ENCODE measurements at regions not wholly inside any gene's neighbourhood (a gene's known extent, or its start where the extent isn't known, plus 50 kb on each side); places are given as distances from the start of the nearest gene placed in this dataset.

DNA sequence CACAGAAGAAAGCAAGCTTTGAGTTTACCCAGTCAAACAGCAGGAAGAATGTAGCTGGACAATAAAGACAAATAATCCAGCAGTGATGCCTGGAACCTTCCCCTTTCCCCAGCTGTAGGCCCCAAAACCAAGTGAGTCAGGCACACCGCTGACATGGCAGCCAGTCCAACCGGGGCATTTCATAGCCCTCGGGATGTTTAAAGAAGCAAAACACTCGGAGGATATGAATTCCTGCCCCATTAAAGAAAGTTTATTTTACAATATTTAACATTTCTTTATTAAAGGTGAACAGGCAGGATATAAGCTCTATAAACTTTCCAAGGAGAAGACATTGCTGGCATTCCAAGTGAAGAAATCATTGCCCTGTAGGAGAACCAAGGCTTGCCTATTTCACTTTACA lies 507.6 kb upstream of the TNP1 start:
- H3K4me3 ChIP-seq (ENCODE audit: low read depth, low read length): no peak overlapping the region
- TF ChIP-seq, protein P1, sequence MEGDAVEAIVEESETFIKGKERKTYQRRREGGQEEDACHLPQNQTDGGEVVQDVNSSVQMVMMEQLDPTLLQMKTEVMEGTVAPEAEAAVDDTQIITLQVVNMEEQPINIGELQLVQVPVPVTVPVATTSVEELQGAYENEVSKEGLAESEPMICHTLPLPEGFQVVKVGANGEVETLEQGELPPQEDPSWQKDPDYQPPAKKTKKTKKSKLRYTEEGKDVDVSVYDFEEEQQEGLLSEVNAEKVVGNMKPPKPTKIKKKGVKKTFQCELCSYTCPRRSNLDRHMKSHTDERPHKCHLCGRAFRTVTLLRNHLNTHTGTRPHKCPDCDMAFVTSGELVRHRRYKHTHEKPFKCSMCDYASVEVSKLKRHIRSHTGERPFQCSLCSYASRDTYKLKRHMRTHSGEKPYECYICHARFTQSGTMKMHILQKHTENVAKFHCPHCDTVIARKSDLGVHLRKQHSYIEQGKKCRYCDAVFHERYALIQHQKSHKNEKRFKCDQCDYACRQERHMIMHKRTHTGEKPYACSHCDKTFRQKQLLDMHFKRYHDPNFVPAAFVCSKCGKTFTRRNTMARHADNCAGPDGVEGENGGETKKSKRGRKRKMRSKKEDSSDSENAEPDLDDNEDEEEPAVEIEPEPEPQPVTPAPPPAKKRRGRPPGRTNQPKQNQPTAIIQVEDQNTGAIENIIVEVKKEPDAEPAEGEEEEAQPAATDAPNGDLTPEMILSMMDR (IDR thresholded peaks at IDR 0.05; ENCODE audit: insufficient read depth, low read depth, low read length): no peak
- POLR2A ChIA-PET: interaction anchor here (1.3 kb wide), 1 partner anchor 672 kb away, joined by 6 read pairs; the partner anchor contains the start of gene IGFBP5
- H3K27me3 ChIP-seq (ENCODE audit: control insufficient read depth, insufficient read depth, low read length): no peaks in the 10 kb centered on the region
- no peaks in the 10 kb centered on the region for H3K36me3 ChIP-seq (ENCODE audit: control insufficient read depth, insufficient read depth, low read length)
- CTCF ChIA-PET: interaction anchor here (0.8 to 1.6 kb wide), 5 partner anchors 10 to 685 kb away, joined by 3 to 4 read pairs (median 4); no protein-coding TSS in a partner anchor
- peak; percentile 51 for DNase-seq (ENCODE audit: low read depth)

GRCh38 chr2:217366966-217367365 lies 507.1 kb upstream of the TNP1 start:
- POLR2A ChIA-PET: interaction anchor here (1.3 kb wide), 1 partner anchor 672 kb away, joined by 6 read pairs; the partner anchor contains the start of gene IGFBP5
- DNase-seq (ENCODE audit: low read depth): no peak
- CTCF ChIA-PET: interaction anchor here (0.8 to 1.6 kb wide), 4 partner anchors 144 to 685 kb away, joined by 3 to 4 read pairs (median 4); no protein-coding TSS in a partner anchor
- Histone ChIP-seq H3K4me3 (ENCODE audit: low read depth, low read length) (no peak overlapping the region), H3K36me3 (ENCODE audit: control insufficient read depth, insufficient read depth, low read length) (no peaks in the 10 kb centered on the region), H3K27me3 (ENCODE audit: control insufficient read depth, insufficient read depth, low read length) (no peaks in the 10 kb centered on the region)
- TF ChIP-seq, protein P1 (IDR thresholded peaks at IDR 0.05; ENCODE audit: insufficient read depth, low read depth, low read length): no peak

GRCh38 chr2:217366266-217366895 lies 506.5 kb upstream of the TNP1 start:
- TF ChIP-seq, protein P1 (IDR thresholded peaks at IDR 0.05; ENCODE audit: insufficient read depth, low read depth, low read length): no peak
- POLR2A ChIA-PET: no interaction called here
- no peaks in the 10 kb centered on the region for H3K36me3 ChIP-seq (ENCODE audit: control insufficient read depth, insufficient read depth, low read length)

GRCh38 chr2:217365656-217366055 lies 505.8 kb upstream of the TNP1 start:
- Histone ChIP-seq H3K36me3 (ENCODE audit: control insufficient read depth, insufficient read depth, low read length) (no peaks in the 10 kb centered on the region), H3K4me3 (ENCODE audit: low read depth, low read length) (no peak overlapping the region), H3K27me3 (ENCODE audit: control insufficient read depth, insufficient read depth, low read length) (no peaks in the 10 kb centered on the region)
- TF ChIP-seq, protein P1 (IDR thresholded peaks at IDR 0.05; ENCODE audit: insufficient read depth, low read depth, low read length): no peak
- ChIA-PET POLR2A (no interaction called here), CTCF (interaction anchor here (0.6 to 1.0 kb wide), 3 partner anchors 67 to 670 kb away, joined by 3 to 5 read pairs (median 5); partner anchors contain the start of gene IGFBP5)
- DNase-seq (ENCODE audit: low read depth): no peak

More at GRCh38 chr2:217366266-217366895, 506.5 kb upstream of the TNP1 start:
- DNase-seq (ENCODE audit: low read depth): no peak
- Histone ChIP-seq H3K4me3 (ENCODE audit: low read depth, low read length) (no peak overlapping the region), H3K27me3 (ENCODE audit: control insufficient read depth, insufficient read depth, low read length) (no peaks in the 10 kb centered on the region)
- CTCF ChIA-PET: interaction anchor here (1.0 to 1.6 kb wide), 4 partner anchors 68 to 668 kb away, joined by 3 to 5 read pairs (median 4); no protein-coding TSS in a partner anchor

GRCh38 chr2:217364224-217364623 lies 504.4 kb upstream of the TNP1 start:
- H3K27me3 ChIP-seq (ENCODE audit: control insufficient read depth, insufficient read depth, low read length): no peaks in the 10 kb centered on the region
- ChIA-PET POLR2A (no interaction called here), CTCF (interaction anchor here (0.9 to 1.3 kb wide), 2 partner anchors 10 to 681 kb away, joined by 3 to 4 read pairs; no protein-coding TSS in a partner anchor)
- TF ChIP-seq, protein P1 (IDR thresholded peaks at IDR 0.05; ENCODE audit: insufficient read depth, low read depth, low read length): no peak
- DNase-seq (ENCODE audit: low read depth): no peak
- no peak overlapping the region for H3K4me3 ChIP-seq (ENCODE audit: low read depth, low read length)
- H3K36me3 ChIP-seq (ENCODE audit: control insufficient read depth, insufficient read depth, low read length): no peaks in the 10 kb centered on the region

All from BJ (cell line).